OCI-LY1 (cell line): ENCODE measurements at regions not wholly inside any gene's neighbourhood (a gene's known extent, or its start where the extent isn't known, plus 50 kb on each side); places are given as distances from the start of the nearest gene placed in this dataset.
"Not testable (repeated sequence)": the region's sequence is repeated elsewhere in the genome, so short reads cannot be mapped to it uniquely, and the experiment has no call there.

Experiments
- EZH2 ChIP-seq: fragments of 200-600 bp; sonication (generic), shearing (Covaris generic); IDR thresholded peaks from 2 replicates; pipeline ENCODE4 v1.8.0; 2017; ENCODE audit warnings: borderline replicate concordance, mixed run types, mild to moderate bottlenecking, antibody characterized with exemption, low read length, moderate library complexity, mixed read lengths
- TF ChIP-seq, protein P1 (sequence below): fragments of 200-600 bp; sonication (generic), shearing (Covaris generic); IDR thresholded peaks from 2 replicates; pipeline ENCODE4 v1.5.1; 2017; ENCODE audit warnings: mild to moderate bottlenecking, antibody characterized with exemption, low read length, moderate library complexity, mixed read lengths

DNA sequence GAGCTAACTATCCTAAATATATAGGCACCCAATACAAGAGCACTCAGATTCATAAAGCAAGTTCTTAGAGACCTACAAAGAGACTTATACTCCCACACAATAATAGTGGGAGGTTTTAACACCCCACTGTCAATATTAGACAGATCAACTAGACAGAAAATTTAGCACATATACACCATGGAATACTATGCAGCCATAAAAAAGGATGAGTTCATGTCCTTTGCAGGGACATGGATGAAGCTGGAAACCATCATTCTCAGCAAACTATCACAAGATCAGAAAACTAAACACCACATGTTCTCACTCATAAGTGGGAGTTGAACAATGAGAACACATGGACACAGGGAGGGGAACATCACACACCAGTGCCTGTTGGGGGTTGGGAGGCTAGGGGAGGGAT, 358.9 kb upstream of the KCND2 start:
- TF ChIP-seq, protein P1, sequence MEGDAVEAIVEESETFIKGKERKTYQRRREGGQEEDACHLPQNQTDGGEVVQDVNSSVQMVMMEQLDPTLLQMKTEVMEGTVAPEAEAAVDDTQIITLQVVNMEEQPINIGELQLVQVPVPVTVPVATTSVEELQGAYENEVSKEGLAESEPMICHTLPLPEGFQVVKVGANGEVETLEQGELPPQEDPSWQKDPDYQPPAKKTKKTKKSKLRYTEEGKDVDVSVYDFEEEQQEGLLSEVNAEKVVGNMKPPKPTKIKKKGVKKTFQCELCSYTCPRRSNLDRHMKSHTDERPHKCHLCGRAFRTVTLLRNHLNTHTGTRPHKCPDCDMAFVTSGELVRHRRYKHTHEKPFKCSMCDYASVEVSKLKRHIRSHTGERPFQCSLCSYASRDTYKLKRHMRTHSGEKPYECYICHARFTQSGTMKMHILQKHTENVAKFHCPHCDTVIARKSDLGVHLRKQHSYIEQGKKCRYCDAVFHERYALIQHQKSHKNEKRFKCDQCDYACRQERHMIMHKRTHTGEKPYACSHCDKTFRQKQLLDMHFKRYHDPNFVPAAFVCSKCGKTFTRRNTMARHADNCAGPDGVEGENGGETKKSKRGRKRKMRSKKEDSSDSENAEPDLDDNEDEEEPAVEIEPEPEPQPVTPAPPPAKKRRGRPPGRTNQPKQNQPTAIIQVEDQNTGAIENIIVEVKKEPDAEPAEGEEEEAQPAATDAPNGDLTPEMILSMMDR: not testable (repeated sequence)
- not testable (repeated sequence) for TF ChIP-seq EZH2
